HepG2 (cell line): ENCODE measurements at regions not wholly inside any gene's neighbourhood (a gene's known extent, or its start where the extent isn't known, plus 50 kb on each side); places are given as distances from the start of the nearest gene placed in this dataset.

Source experiments
- ATAC-seq: fragments of 200-7000 bp; cut with Tn5 transposase; 3 replicates; pipeline ENCODE4 v1.9.1; 2020; ENCODE audit warnings: mild to moderate bottlenecking, moderate library complexity
- BruUV-seq: library from RNA; stranded (reverse); fragments of 400-500 nt; replicated peaks from 2 replicates; lab custom pipeline; 2021; lab: Mats Ljungman, UMichigan
- CTCF ChIA-PET: fragments of 300-600 bp; formaldehyde crosslinking; extraction: SDS; loops from one replicate; lab custom pipeline; 2021; ENCODE audit warnings: low total read pairs, inconsistent platforms, low intra/inter-chr PET ratio; lab: Yijun Ruan, JAX
- POLR2A ChIA-PET: fragments of 350-600 bp; sonication (Branson Sonifier 250); formaldehyde crosslinking; loops from one replicate; lab custom pipeline; 2020; ENCODE audit warnings: antibody characterized with exemption, inconsistent platforms; lab: Yijun Ruan, JAX
- DNase-seq: peaks from one replicate; pipeline ENCODE4 v3.0.0-alpha.2; 2015; ENCODE audit warnings: low spot score
- FAIRE-seq: peaks from 3 replicates; lab custom pipeline; 2011; peaks lifted over from hg19 to GRCh38; lab: Jason Lieb, UNC
- H2AFZ ChIP-seq: one replicate; pipeline ENCODE4 v1.6.1; 2011; ENCODE audit warnings: low read length, inconsistent platforms
- H3K27ac ChIP-seq: fragments of 300-600 bp; 3 replicates; pipeline ENCODE4 v1.8.0; 2011; ENCODE audit warnings: mixed run types, mild to moderate bottlenecking, mixed read lengths, low read length, inconsistent platforms; ENCODE audit not compliant: insufficient read depth; ENCODE audit errors: extremely low read length
- H3K27me3 ChIP-seq, 2 experiments: fragments of 200-600 bp in 1 of 2; 2 replicates in 1 of 2; 3 replicates in 1 of 2; pipeline versions ENCODE4 v1.6.0 to v1.8.0; 2011; ENCODE audit warnings: low read length in 2 of 2, mild to moderate bottlenecking in 2 of 2, moderate library complexity in 2 of 2, inconsistent platforms in 1 of 2; ENCODE audit not compliant: insufficient read depth in 2 of 2, control insufficient read depth in 1 of 2
- H3K36me3 ChIP-seq, 2 experiments: fragments of 200-600 bp in 1 of 2; replicated peaks in 1 of 2; 2 replicates in 1 of 2; 3 replicates in 1 of 2; pipeline versions ENCODE4 v1.5.1 to v1.8.0; 2011; ENCODE audit warnings: low read length in 2 of 2, inconsistent platforms in 1 of 2; ENCODE audit not compliant: insufficient read depth in 2 of 2, control insufficient read depth in 1 of 2
- H3K4me1 ChIP-seq: 2 replicates; pipeline ENCODE4 v1.5.1; 2012; ENCODE audit warnings: low read length, inconsistent platforms; ENCODE audit not compliant: insufficient read depth
- H3K4me2 ChIP-seq: 2 replicates; pipeline ENCODE4 v1.6.0; 2011; ENCODE audit warnings: low read depth, low read length, inconsistent platforms
- H3K4me3 ChIP-seq, 3 experiments: fragments of 200-600 bp in 1 of 3; sonication (generic), shearing (Covaris generic) in 1 of 3; replicated peaks in 1 of 3; 2 replicates each; pipeline ENCODE4 v1.5.1; 2011 to 2016; ENCODE audit warnings: low read length in 3 of 3, inconsistent platforms in 2 of 3, low read depth in 2 of 3, mild to moderate bottlenecking in 2 of 3, control low read depth in 1 of 3, mixed read lengths in 1 of 3; ENCODE audit not compliant: insufficient read depth in 1 of 3
- H3K79me2 ChIP-seq: one replicate; pipeline ENCODE4 v1.6.1; 2011; ENCODE audit warnings: low read length, inconsistent platforms; ENCODE audit not compliant: insufficient read depth
- H3K9ac ChIP-seq: 2 replicates; pipeline ENCODE4 v1.6.0; 2011; ENCODE audit warnings: mild to moderate bottlenecking, low read depth, low read length, inconsistent platforms; ENCODE audit not compliant: insufficient read depth
- H3K9me3 ChIP-seq: 2 replicates; pipeline ENCODE4 v1.5.1; 2012; ENCODE audit warnings: mild to moderate bottlenecking, low read length
- H4K20me1 ChIP-seq: 2 replicates; pipeline ENCODE4 v1.6.0; 2011; ENCODE audit warnings: inconsistent platforms, mild to moderate bottlenecking, low read length, moderate library complexity; ENCODE audit not compliant: insufficient read depth
- ARID4A ChIP-seq: sonication (generic); formaldehyde crosslinking; IDR thresholded peaks from 2 replicates; pipeline ENCODE4 v1.5.0; 2020; ENCODE audit warnings: mild to moderate bottlenecking, missing genetic modification reagents, borderline replicate concordance
- BRCA1 ChIP-seq: sonication (generic); formaldehyde crosslinking; IDR thresholded peaks from 2 replicates; pipeline ENCODE4 v1.4.0; 2020; ENCODE audit warnings: missing genetic modification reagents
- MLXIP ChIP-seq: sonication (generic); formaldehyde crosslinking; IDR thresholded peaks from 2 replicates; pipeline ENCODE4 v1.9.0; 2021; ENCODE audit warnings: missing genetic modification reagents, borderline replicate concordance
- MNT ChIP-seq: fragments of 450-650 bp; IDR thresholded peaks from 2 replicates; pipeline ENCODE4 v1.6.1; 2016
- MTF1 ChIP-seq: sonication (generic); formaldehyde crosslinking; IDR thresholded peaks from 2 replicates; pipeline ENCODE4 v1.5.0; 2020; ENCODE audit warnings: missing genetic modification reagents
- NFYC ChIP-seq: IDR thresholded peaks from 2 replicates; pipeline ENCODE4 v1.6.1; 2016; ENCODE audit warnings: missing genetic modification reagents, missing compliant biosample characterization
- ZFP90 ChIP-seq: sonication (generic); formaldehyde crosslinking; IDR thresholded peaks from 2 replicates; pipeline ENCODE4 v1.8.0; 2022; ENCODE audit warnings: missing genetic modification reagents, mild to moderate bottlenecking, inconsistent platforms, borderline replicate concordance
- ZNF431 ChIP-seq: sonication (generic); formaldehyde crosslinking; IDR thresholded peaks from 2 replicates; pipeline ENCODE4 v1.9.0; 2022; ENCODE audit warnings: missing genetic modification reagents, low read depth, mild to moderate bottlenecking, borderline replicate concordance
- WGBS: methylation state at CpG from one replicate; pipeline ENCODE4 v1.1.6; 2017; ENCODE audit warnings: low lambda C conversion rate; 5-methylcytosine and 5-hydroxymethylcytosine counted together
- in situ Hi-C: cut with HindIII; loops from 2 replicates; pipeline ENCODE4 v1.10.0; 2017; ENCODE audit warnings: low pct_unique_long_range_greater_than_20kb; ENCODE audit not compliant: extremely low pct_ligation_motif_present
- intact Hi-C: fragments of 100-400 bp; cut with micrococcal nuclease; formaldehyde crosslinking; loops from one replicate; pipeline ENCODE4 v1.10.0; 2022; ENCODE audit not compliant: unreplicated experiment

- Histone ChIP-seq H3K4me2 (no peak overlapping the region), H3K79me2 (no peaks in the 10 kb centered on the region), H3K9ac (no peak overlapping the region), H3K9me3 (no peaks in the 10 kb centered on the region), H2AFZ (no peak overlapping the region), H4K20me1 (no peaks in the 10 kb centered on the region), H3K27ac (no peak overlapping the region), H3K27me3 (no peaks in the 10 kb centered on the region; a peak in 1 of 5 replicates), H3K36me3 (no peaks in the 10 kb centered on the region), H3K4me3 (no peak overlapping the region), H3K4me1 (no peaks in the 10 kb centered on the region)
- no peak for TF ChIP-seq NFYC (CRISPR knock-in tag)
- TF ChIP-seq ZNF431 (CRISPR knock-in tag), result no peak
- TF ChIP-seq ARID4A (CRISPR knock-in tag), result no peak
- TF ChIP-seq MLXIP (CRISPR knock-in tag), result no peak
- no peak for TF ChIP-seq ZFP90 (CRISPR knock-in tag)
- no peak for TF ChIP-seq MNT
- TF ChIP-seq MTF1, result no peak
- no peak for TF ChIP-seq BRCA1 (CRISPR knock-in tag)
- BruUV-seq, result no TSS peak
- in situ Hi-C loops, result no loop called here
- no peak for FAIRE-seq
- ATAC-seq, result no peak
- ChIA-PET POLR2A (no interaction called here), CTCF (no interaction called here)
- 73% methylated on average over 3 of the region's 3 CpGs for WGBS
- intact Hi-C loops, result no loop called here
- no peak for DNase-seq
These were observed 175.2 kb downstream of the NOL4 start for GRCh38 chr18:34049511-34049910.
